ENCODE measurements at regions not wholly inside any gene's neighbourhood (a gene's known extent, or its start where the extent isn't known, plus 50 kb on each side); places are given as distances from the start of the nearest gene placed in this dataset.
"Not testable (repeated sequence)": the region's sequence is repeated elsewhere in the genome, so short reads cannot be mapped to it uniquely, and the experiment has no call there.

GRCh38 chr13:33678906-33679657, 138.9 kb upstream of the RFC3 start:
- Histone ChIP-seq H3K27ac (no peak overlapping the region), H3K4me3 (ENCODE audit: low read depth, low read length) (no peak overlapping the region), H3K36me3 (no peaks in the 10 kb centered on the region), H3K9me3 (ENCODE audit: severe bottlenecking) (no peaks in the 10 kb centered on the region), H3K27me3 (ENCODE audit: insufficient read depth, low read depth, severe bottlenecking) (no peaks in the 10 kb centered on the region)
- DNase-seq, result no peak
- TF ChIP-seq CTCF (IDR thresholded peaks at IDR 0.05; ENCODE audit: low read depth, low read length), result no peak

- no peak for DNase-seq
- H3K27ac ChIP-seq, result no peak overlapping the region
- TF ChIP-seq CTCF (IDR thresholded peaks at IDR 0.05; ENCODE audit: low read depth, low read length), result no peak
- no peak overlapping the region for H3K4me3 ChIP-seq (ENCODE audit: low read depth, low read length)
- H3K27me3 ChIP-seq (ENCODE audit: insufficient read depth, low read depth, severe bottlenecking), result no peaks in the 10 kb centered on the region
- H3K9me3 ChIP-seq (ENCODE audit: severe bottlenecking), result no peaks in the 10 kb centered on the region
- H3K36me3 ChIP-seq, result no peaks in the 10 kb centered on the region
Observed at GRCh38 chr13:33679658-33680012, 138.3 kb upstream of the RFC3 start.

GRCh38 chr13:33682020-33682564, 135.9 kb upstream of the RFC3 start:
- no peak for TF ChIP-seq CTCF (IDR thresholded peaks at IDR 0.05; ENCODE audit: low read depth, low read length)
- DNase-seq, result no peak
- Histone ChIP-seq H3K9me3 (ENCODE audit: severe bottlenecking) (no peaks in the 10 kb centered on the region), H3K36me3 (no peaks in the 10 kb centered on the region), H3K27ac (no peak overlapping the region), H3K4me3 (ENCODE audit: low read depth, low read length) (no peak overlapping the region), H3K27me3 (ENCODE audit: insufficient read depth, low read depth, severe bottlenecking) (no peaks in the 10 kb centered on the region)

- H3K27ac ChIP-seq; H3K36me3 ChIP-seq; H3K4me3 ChIP-seq (ENCODE audit: low read depth, low read length); H3K9me3 ChIP-seq (ENCODE audit: severe bottlenecking); DNase-seq; H3K27me3 ChIP-seq (ENCODE audit: insufficient read depth, low read depth, severe bottlenecking): not testable (repeated sequence)
Observed at GRCh38 chr13:33682646-33683045, 135.3 kb upstream of the RFC3 start.

GRCh38 chr13:33683376-33683775, 134.6 kb upstream of the RFC3 start:
- no peak for DNase-seq
- Histone ChIP-seq H3K27ac (no peak overlapping the region), H3K4me3 (ENCODE audit: low read depth, low read length) (no peak overlapping the region), H3K36me3 (no peaks in the 10 kb centered on the region), H3K9me3 (ENCODE audit: severe bottlenecking) (no peaks in the 10 kb centered on the region), H3K27me3 (ENCODE audit: insufficient read depth, low read depth, severe bottlenecking) (no peaks in the 10 kb centered on the region)
- TF ChIP-seq CTCF (IDR thresholded peaks at IDR 0.05; ENCODE audit: low read depth, low read length), result no peak

GRCh38 chr13:33684874-33685273, 133.1 kb upstream of the RFC3 start:
- DNase-seq, result no peak
- no peaks in the 10 kb centered on the region for H3K9me3 ChIP-seq (ENCODE audit: severe bottlenecking)
- no peak overlapping the region for H3K4me3 ChIP-seq (ENCODE audit: low read depth, low read length)
- no peaks in the 10 kb centered on the region for H3K36me3 ChIP-seq
- H3K27ac ChIP-seq, result no peak overlapping the region
- H3K27me3 ChIP-seq (ENCODE audit: insufficient read depth, low read depth, severe bottlenecking), result no peaks in the 10 kb centered on the region
- no peak for TF ChIP-seq CTCF (IDR thresholded peaks at IDR 0.05; ENCODE audit: low read depth, low read length)

Data from WERI-Rb-1 (cell line).